GM12878 (cell line): ENCODE measurements at regions not wholly inside any gene's neighbourhood (a gene's known extent, or its start where the extent isn't known, plus 50 kb on each side); places are given as distances from the start of the nearest gene placed in this dataset.

Experiments
- CEBPB ChIP-seq, 2 experiments: fragments of 150-350 bp in 1 of 2; IDR thresholded peaks; 2 replicates each; pipeline ENCODE4 v1.6.1; 2012 to 2014; ENCODE audit warnings: low read depth in 2 of 2, low read length in 2 of 2, borderline replicate concordance in 1 of 2, inconsistent platforms in 1 of 2
- JUNB ChIP-seq: IDR thresholded peaks from 2 replicates; pipeline ENCODE4 v1.6.1; 2016; ENCODE audit warnings: antibody characterized with exemption, mild to moderate bottlenecking
- NFIC ChIP-seq: IDR thresholded peaks from 2 replicates; pipeline ENCODE4 v1.6.1; 2012; ENCODE audit warnings: low read depth, mild to moderate bottlenecking, inconsistent platforms, low read length, moderate library complexity
- RAD21 ChIP-seq: IDR thresholded peaks from 2 replicates; pipeline ENCODE4 v1.6.1; 2011; ENCODE audit warnings: mild to moderate bottlenecking, low read depth, low read length, moderate library complexity; ENCODE audit not compliant: insufficient read depth
- SMAD1 ChIP-seq: fragments of 450-650 bp; IDR thresholded peaks from 2 replicates; pipeline ENCODE4 v1.6.1; 2018; ENCODE audit warnings: mild to moderate bottlenecking, low read depth; ENCODE audit not compliant: partially characterized antibody
- SP1 ChIP-seq: IDR thresholded peaks from one replicate; pipeline ENCODE4 v1.6.1; 2011; ENCODE audit warnings: low read depth, low read length
- YY1 ChIP-seq: IDR thresholded peaks from 2 replicates; pipeline ENCODE4 v1.6.1; 2011; ENCODE audit warnings: low read depth, mild to moderate bottlenecking, low read length
- TF ChIP-seq, protein P1 (sequence below), 3 experiments: IDR thresholded peaks in 2 of 3; conservative IDR thresholded peaks in 1 of 3; 2 replicates each; pipeline ENCODE4 v1.5.1; 2011; ENCODE audit warnings: low read depth in 3 of 3, low read length in 3 of 3, mild to moderate bottlenecking in 3 of 3, control low read depth in 2 of 3, moderate library complexity in 2 of 3, inconsistent platforms in 1 of 3, mixed read lengths in 1 of 3; ENCODE audit not compliant: control insufficient read depth in 2 of 3, insufficient read depth in 1 of 3; ENCODE audit errors: extremely low read depth in 1 of 3

DNA sequence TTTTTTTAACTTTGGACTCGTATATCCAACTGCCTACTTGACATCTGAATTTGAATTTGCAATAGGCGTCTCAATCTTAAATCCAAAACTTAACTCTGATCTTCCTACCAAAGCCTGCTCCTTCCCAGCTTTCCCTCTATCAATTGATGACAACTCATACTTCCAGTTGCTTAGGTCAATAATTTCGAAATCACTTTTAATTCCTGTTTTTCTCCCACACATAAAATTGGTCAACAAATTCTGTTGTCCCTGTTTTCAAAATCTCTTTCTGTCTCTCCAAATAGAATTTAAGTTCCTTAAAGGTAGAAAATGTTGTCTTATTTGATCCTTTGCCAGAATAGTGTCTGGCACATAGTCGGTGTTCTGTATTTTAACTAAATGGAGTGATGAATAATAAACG lies 332.4 kb downstream of the SATB1 start:
- TF ChIP-seq, protein P1, sequence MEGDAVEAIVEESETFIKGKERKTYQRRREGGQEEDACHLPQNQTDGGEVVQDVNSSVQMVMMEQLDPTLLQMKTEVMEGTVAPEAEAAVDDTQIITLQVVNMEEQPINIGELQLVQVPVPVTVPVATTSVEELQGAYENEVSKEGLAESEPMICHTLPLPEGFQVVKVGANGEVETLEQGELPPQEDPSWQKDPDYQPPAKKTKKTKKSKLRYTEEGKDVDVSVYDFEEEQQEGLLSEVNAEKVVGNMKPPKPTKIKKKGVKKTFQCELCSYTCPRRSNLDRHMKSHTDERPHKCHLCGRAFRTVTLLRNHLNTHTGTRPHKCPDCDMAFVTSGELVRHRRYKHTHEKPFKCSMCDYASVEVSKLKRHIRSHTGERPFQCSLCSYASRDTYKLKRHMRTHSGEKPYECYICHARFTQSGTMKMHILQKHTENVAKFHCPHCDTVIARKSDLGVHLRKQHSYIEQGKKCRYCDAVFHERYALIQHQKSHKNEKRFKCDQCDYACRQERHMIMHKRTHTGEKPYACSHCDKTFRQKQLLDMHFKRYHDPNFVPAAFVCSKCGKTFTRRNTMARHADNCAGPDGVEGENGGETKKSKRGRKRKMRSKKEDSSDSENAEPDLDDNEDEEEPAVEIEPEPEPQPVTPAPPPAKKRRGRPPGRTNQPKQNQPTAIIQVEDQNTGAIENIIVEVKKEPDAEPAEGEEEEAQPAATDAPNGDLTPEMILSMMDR (IDR thresholded peaks at IDR 0.05 in 2 of 3, conservative IDR thresholded peaks at IDR 0.05 in 1 of 3; ENCODE audit: control insufficient read depth in 2 of 3, extremely low read depth in 1 of 3, insufficient read depth in 1 of 3, low read depth in 3 of 3, low read length in 3 of 3): no peak
- TF ChIP-seq NFIC: no peak
- TF ChIP-seq RAD21: no peak
- TF ChIP-seq YY1: no peak
- no peak for TF ChIP-seq CEBPB (IDR thresholded peaks at IDR 0.05; ENCODE audit: borderline replicate concordance in 1 of 2, low read depth in 2 of 2, low read length in 2 of 2)
- TF ChIP-seq SP1: no peak
- TF ChIP-seq JUNB: no peak
- no peak for TF ChIP-seq SMAD1
